T-helper 2 cell treated with Interferon-gamma antibody and Interleukin-4, amounts not matched to agents 100 ng/mL and 5 ng/mL, for 36 hours (primary cell): ENCODE measurements at regions not wholly inside any gene's neighbourhood (a gene's known extent, or its start where the extent isn't known, plus 50 kb on each side); places are given as distances from the start of the nearest gene placed in this dataset.

Experiments used
- intact Hi-C: fragments of 100-400 bp; cut with micrococcal nuclease; formaldehyde crosslinking; loops from one replicate; pipeline ENCODE4 v1.15.1; 2023

GRCh38 chr1:119298687-119299303, 69.8 kb upstream of the HAO2 start:
- intact Hi-C loops, result no loop called here

- intact Hi-C loops, result no loop called here
These were observed 66.6 kb upstream of the HAO2 start for GRCh38 chr1:119302011-119302410.

GRCh38 chr1:119308130-119308700, 60.4 kb upstream of the HAO2 start:
- intact Hi-C loops, result no loop called here

GRCh38 chr1:119308806-119309205, 59.8 kb upstream of the HAO2 start:
- intact Hi-C loops, result no loop called here

- intact Hi-C loops, result no loop called here
These were observed 58.3 kb upstream of the HAO2 start for GRCh38 chr1:119310301-119310700.

- intact Hi-C loops, result no loop called here
These were observed 56.1 kb upstream of the HAO2 start for GRCh38 chr1:119312500-119312899.

- intact Hi-C loops, result no loop called here
These were observed 54.4 kb upstream of the HAO2 start for GRCh38 chr1:119314001-119314796.

- intact Hi-C loops, result no loop called here
These were observed 51.6 kb upstream of the HAO2 start for GRCh38 chr1:119316870-119317416.

- intact Hi-C loops, result no loop called here
These were observed 49.9 kb upstream of the HAO2 start for GRCh38 chr1:119318466-119319309.
